GM12878 (cell line): ENCODE measurements at regions not wholly inside any gene's neighbourhood (a gene's known extent, or its start where the extent isn't known, plus 50 kb on each side); places are given as distances from the start of the nearest gene placed in this dataset.

Experiments
- CBFB ChIP-seq: IDR thresholded peaks from 2 replicates; pipeline ENCODE4 v1.6.1; 2016; ENCODE audit warnings: antibody characterized with exemption, low read depth
- CHD2 ChIP-seq: IDR thresholded peaks from 2 replicates; pipeline ENCODE4 v1.6.1; 2011; ENCODE audit warnings: low read depth, low read length, improper control_type of control experiment, borderline replicate concordance
- CHD4 ChIP-seq: fragments of 200-600 bp; sonication (generic); IDR thresholded peaks from 2 replicates; pipeline ENCODE4 v1.6.1; 2016; ENCODE audit warnings: mild to moderate bottlenecking
- CTCF ChIP-seq, 3 experiments: IDR thresholded peaks in 2 of 3; conservative IDR thresholded peaks in 1 of 3; 2 replicates each; pipeline ENCODE4 v1.5.1; 2011; ENCODE audit warnings: low read depth in 3 of 3, low read length in 3 of 3, mild to moderate bottlenecking in 3 of 3, control low read depth in 2 of 3, moderate library complexity in 2 of 3, inconsistent platforms in 1 of 3, mixed read lengths in 1 of 3; ENCODE audit not compliant: control insufficient read depth in 2 of 3, insufficient read depth in 1 of 3; ENCODE audit errors: extremely low read depth in 1 of 3
- FOS ChIP-seq: IDR thresholded peaks from 3 replicates; pipeline ENCODE4 v1.6.1; 2011; ENCODE audit warnings: borderline replicate concordance; ENCODE audit not compliant: insufficient read length; ENCODE audit errors: extremely low read depth
- FOXM1 ChIP-seq: IDR thresholded peaks from 2 replicates; pipeline ENCODE4 v1.6.1; 2012; ENCODE audit warnings: low read depth, mild to moderate bottlenecking, inconsistent platforms, low read length, moderate library complexity
- HCFC1 ChIP-seq: fragments of 150-350 bp; IDR thresholded peaks from 2 replicates; pipeline ENCODE4 v1.6.1; 2014; ENCODE audit warnings: low read length
- NR2F1 ChIP-seq: fragments of 450-650 bp; conservative IDR thresholded peaks from 2 replicates; pipeline ENCODE4 v1.6.1; 2017; ENCODE audit warnings: mild to moderate bottlenecking
- POLR2A ChIP-seq: IDR thresholded peaks from 2 replicates; pipeline ENCODE4 v1.6.1; 2011; ENCODE audit warnings: low read depth, mild to moderate bottlenecking, low read length
- POLR2AphosphoS5 ChIP-seq: IDR thresholded peaks from 2 replicates; pipeline ENCODE4 v1.6.1; 2011; ENCODE audit warnings: mild to moderate bottlenecking, low read length, inconsistent platforms
- SMC3 ChIP-seq: IDR thresholded peaks from 2 replicates; pipeline ENCODE4 v1.6.1; 2011; ENCODE audit warnings: low read length, improper control_type of control experiment, borderline replicate concordance
- STAT3 ChIP-seq: IDR thresholded peaks from 2 replicates; pipeline ENCODE4 v1.6.1; 2011; ENCODE audit warnings: low read depth, low read length, improper control_type of control experiment
- TARDBP ChIP-seq: IDR thresholded peaks from 2 replicates; pipeline ENCODE4 v1.6.1; 2016; ENCODE audit warnings: borderline replicate concordance
- ZNF687 ChIP-seq: fragments of 450-650 bp; IDR thresholded peaks from 2 replicates; pipeline ENCODE4 v1.6.1; 2017; ENCODE audit warnings: mild to moderate bottlenecking, moderate library complexity

- TF ChIP-seq POLR2AphosphoS5, result no peak
- no peak for TF ChIP-seq STAT3
- TF ChIP-seq CTCF (IDR thresholded peaks at IDR 0.05 in 2 of 3, conservative IDR thresholded peaks at IDR 0.05 in 1 of 3; ENCODE audit: control insufficient read depth in 2 of 3, extremely low read depth in 1 of 3, insufficient read depth in 1 of 3, low read depth in 3 of 3, low read length in 3 of 3), result no peak
- no peak for TF ChIP-seq POLR2A
- no peak for TF ChIP-seq FOXM1
- no peak for TF ChIP-seq ZNF687
- no peak for TF ChIP-seq NR2F1
- no peak for TF ChIP-seq CHD4
- no peak for TF ChIP-seq CBFB
- TF ChIP-seq CHD2, result no peak
- TF ChIP-seq TARDBP, result no peak
- no peak for TF ChIP-seq SMC3
- TF ChIP-seq HCFC1, result no peak
- no peak for TF ChIP-seq FOS
Measured at GRCh38 chr21:16441789-16442188, 712.0 kb downstream of the USP25 start.
